A673 (cell line): ENCODE measurements at regions not wholly inside any gene's neighbourhood (a gene's known extent, or its start where the extent isn't known, plus 50 kb on each side); places are given as distances from the start of the nearest gene placed in this dataset.
"Not testable (repeated sequence)": the region's sequence is repeated elsewhere in the genome, so short reads cannot be mapped to it uniquely, and the experiment has no call there.

Experiments used
- CTCF ChIP-seq: fragments of 300-800, 200-600 bp; sonication (generic); conservative IDR thresholded peaks from 2 replicates; pipeline ENCODE4 v1.5.1; 2017; ENCODE audit warnings: low read depth, mild to moderate bottlenecking, antibody characterized with exemption, low read length, moderate library complexity, mixed read lengths
- EZH2 ChIP-seq: fragments of 200-600 bp; sonication (generic); IDR thresholded peaks from 2 replicates; pipeline ENCODE4 v1.6.1; 2017; ENCODE audit warnings: borderline replicate concordance, low read depth, mild to moderate bottlenecking, mixed read lengths, antibody characterized with exemption, low read length; ENCODE audit not compliant: poor library complexity, severe bottlenecking

GRCh38 chr15:20306497-20307106, 235.0 kb downstream of the GOLGA6L6 start:
- TF ChIP-seq CTCF, EZH2: not testable (repeated sequence)
